Smooth muscle cell (in vitro differentiated cells): ENCODE measurements at regions not wholly inside any gene's neighbourhood (a gene's known extent, or its start where the extent isn't known, plus 50 kb on each side); places are given as distances from the start of the nearest gene placed in this dataset.

Experiments used
- DNase-seq: peaks from one replicate; lab custom pipeline; 2025; ENCODE audit not compliant: unreplicated experiment; lab: John Stamatoyannopoulos, UW
- H2AFZ ChIP-seq: fragments of 200-600 bp; sonication (generic); 2 replicates; pipeline ENCODE4 v1.6.0; 2016; ENCODE audit warnings: antibody characterized with exemption, low read depth, mild to moderate bottlenecking
- H3F3A ChIP-seq: fragments of 200-600 bp; sonication (generic); 2 replicates; pipeline ENCODE4 v1.6.0; 2017; ENCODE audit warnings: antibody characterized with exemption, low read depth
- H3K27ac ChIP-seq: fragments of 200-600 bp; sonication (generic); 2 replicates; pipeline ENCODE4 v1.5.1; 2016; ENCODE audit warnings: low read depth, mild to moderate bottlenecking
- H3K27me3 ChIP-seq: fragments of 200-600 bp; sonication (generic); 2 replicates; pipeline ENCODE4 v1.6.1; 2016; ENCODE audit warnings: low read depth, mild to moderate bottlenecking
- H3K36me3 ChIP-seq: fragments of 200-600 bp; sonication (generic); 2 replicates; pipeline ENCODE4 v1.5.1; 2016; ENCODE audit warnings: low read depth
- H3K4me1 ChIP-seq: fragments of 200-600 bp; sonication (generic); 2 replicates; pipeline ENCODE4 v1.5.1; 2016; ENCODE audit warnings: low read depth
- H3K4me2 ChIP-seq: fragments of 200-600 bp; sonication (generic); 2 replicates; pipeline ENCODE4 v1.6.0; 2016; ENCODE audit warnings: mild to moderate bottlenecking
- H3K4me3 ChIP-seq: fragments of 200-600 bp; sonication (generic); 2 replicates; pipeline ENCODE4 v1.5.1; 2016; ENCODE audit warnings: mild to moderate bottlenecking
- H3K79me2 ChIP-seq: fragments of 200-600 bp; sonication (generic); 2 replicates; pipeline ENCODE4 v1.6.0; 2016; ENCODE audit warnings: low read depth, mild to moderate bottlenecking
- H3K9ac ChIP-seq: fragments of 200-600 bp; sonication (generic); 2 replicates; pipeline ENCODE4 v1.6.0; 2016; ENCODE audit warnings: low read depth
- H3K9me3 ChIP-seq: fragments of 200-600 bp; sonication (generic); replicated peaks from 2 replicates; pipeline ENCODE4 v1.5.1; 2016; ENCODE audit warnings: low read depth
- H4K20me1 ChIP-seq: fragments of 200-600 bp; sonication (generic); 2 replicates; pipeline ENCODE4 v1.6.0; 2016; ENCODE audit warnings: low read depth
- CTCF ChIP-seq: fragments of 200-600 bp; sonication (generic); IDR thresholded peaks from 2 replicates; pipeline ENCODE4 v1.5.1; 2017; ENCODE audit warnings: borderline replicate concordance, mild to moderate bottlenecking, antibody characterized with exemption; ENCODE audit not compliant: insufficient read depth, poor library complexity, severe bottlenecking
- WGBS: methylation state at CpG from one replicate; pipeline ENCODE4 v1.1.7; 2016; ENCODE audit warnings: low lambda C conversion rate; 5-methylcytosine and 5-hydroxymethylcytosine counted together

DNA sequence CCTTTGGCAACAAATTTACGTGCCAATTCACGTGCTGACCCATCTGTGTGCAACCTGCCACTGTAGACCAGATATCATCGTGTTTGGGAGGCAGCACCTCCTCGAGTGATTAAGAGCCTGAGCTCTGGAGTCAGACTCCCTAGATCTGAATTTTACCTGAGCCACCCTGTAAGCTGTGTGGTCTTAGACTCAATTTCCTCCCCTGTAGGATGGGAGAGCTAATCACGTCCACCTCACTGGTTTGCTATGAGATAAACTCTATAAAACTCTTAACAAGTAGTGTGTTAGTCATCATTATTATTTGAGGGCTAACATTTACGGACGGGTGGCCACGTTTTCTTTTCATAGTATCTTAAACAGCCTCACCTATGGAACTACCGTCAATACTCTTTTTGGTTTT lies 220.0 kb upstream of the ADAMTSL1 start:
- no peak for TF ChIP-seq CTCF
- H4K20me1 ChIP-seq: no peaks in the 10 kb centered on the region
- no peaks in the 10 kb centered on the region for H3K9me3 ChIP-seq

GRCh38 chr9:18255158-18255629 lies 218.8 kb upstream of the ADAMTSL1 start:
- Histone ChIP-seq H3K9ac (no peak overlapping the region), H3K4me3 (no peak overlapping the region), H3K4me1 (no peaks in the 10 kb centered on the region), H2AFZ (no peak overlapping the region), H3K4me2 (no peak overlapping the region), H3F3A (no peaks in the 10 kb centered on the region), H4K20me1 (no peaks in the 10 kb centered on the region), H3K79me2 (no peaks in the 10 kb centered on the region), H3K27ac (no peak overlapping the region), H3K36me3 (no peaks in the 10 kb centered on the region), H3K27me3 (no peaks in the 10 kb centered on the region), H3K9me3 (no peaks in the 10 kb centered on the region)
- peak; percentile 44 for DNase-seq
- WGBS: under 1% methylated on average over 9 of the region's 9 CpGs
- TF ChIP-seq CTCF: peak; percentile 98

More for the DNA sequence above, 220.0 kb upstream of the ADAMTSL1 start:
- Histone ChIP-seq H3K9ac (no peak overlapping the region), H3K36me3 (no peaks in the 10 kb centered on the region), H3K4me1 (no peaks in the 10 kb centered on the region), H3K4me2 (no peak overlapping the region), H3K27ac (no peak overlapping the region), H3K27me3 (no peaks in the 10 kb centered on the region), H3K4me3 (no peak overlapping the region), H3K79me2 (no peaks in the 10 kb centered on the region), H3F3A (no peaks in the 10 kb centered on the region), H2AFZ (no peak overlapping the region)
- WGBS: 73% methylated on average over 9 of the region's 9 CpGs
- DNase-seq: no peak

GRCh38 chr9:18255747-18256146 lies 218.2 kb upstream of the ADAMTSL1 start:
- Histone ChIP-seq H3K79me2 (no peaks in the 10 kb centered on the region), H3K9me3 (no peaks in the 10 kb centered on the region), H3K27ac (no peak overlapping the region), H3K4me1 (no peaks in the 10 kb centered on the region), H3K4me2 (no peak overlapping the region), H3K27me3 (no peaks in the 10 kb centered on the region), H4K20me1 (no peaks in the 10 kb centered on the region), H3K9ac (no peak overlapping the region), H3K4me3 (no peak overlapping the region), H3K36me3 (no peaks in the 10 kb centered on the region), H3F3A (no peaks in the 10 kb centered on the region), H2AFZ (no peak overlapping the region)
- WGBS: 69% methylated on average over 4 of the region's 4 CpGs
- TF ChIP-seq CTCF: no peak
- DNase-seq: no peak

DNA sequence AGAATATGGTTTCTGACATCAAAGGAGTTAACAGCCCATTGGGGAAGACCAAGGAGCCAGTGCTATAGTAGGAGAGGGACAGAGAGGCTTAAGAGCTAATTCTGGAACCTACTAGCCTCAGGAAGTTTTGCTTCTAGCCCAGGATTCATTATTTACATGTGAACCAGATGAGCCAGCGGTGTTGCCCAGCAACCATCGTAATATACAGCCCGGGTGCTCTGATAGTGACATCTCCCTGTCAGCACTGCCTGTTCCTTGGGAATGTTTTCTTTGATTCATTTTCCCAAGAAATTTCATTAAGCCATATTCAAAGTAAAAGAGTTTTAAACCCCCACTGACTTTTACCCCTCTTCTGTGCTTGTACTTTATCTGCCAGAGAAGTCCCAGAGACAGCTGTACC lies 217.4 kb upstream of the ADAMTSL1 start:
- Histone ChIP-seq H2AFZ (no peak overlapping the region), H3K36me3 (no peaks in the 10 kb centered on the region), H3K4me1 (no peaks in the 10 kb centered on the region), H3K9me3 (no peaks in the 10 kb centered on the region), H3K9ac (no peak overlapping the region), H3K79me2 (no peaks in the 10 kb centered on the region), H3K27me3 (no peaks in the 10 kb centered on the region), H4K20me1 (no peaks in the 10 kb centered on the region), H3F3A (no peaks in the 10 kb centered on the region), H3K4me2 (no peak overlapping the region), H3K4me3 (no peak overlapping the region), H3K27ac (no peak overlapping the region)
- DNase-seq: no peak
- TF ChIP-seq CTCF: no peak
- WGBS: 47% methylated on average over 3 of the region's 3 CpGs
